ENCODE measurements at regions not wholly inside any gene's neighbourhood (a gene's known extent, or its start where the extent isn't known, plus 50 kb on each side); places are given as distances from the start of the nearest gene placed in this dataset.

- H3F3A ChIP-seq (ENCODE audit: insufficient read depth, low read length) = no peaks in the 10 kb centered on the region
- no peaks in the 10 kb centered on the region for H3K36me3 ChIP-seq (replicated peaks; ENCODE audit: insufficient read depth, low read length)
- no peaks in the 10 kb centered on the region for H4K20me1 ChIP-seq (ENCODE audit: insufficient read depth, low read length)
- H3K27me3 ChIP-seq (replicated peaks; ENCODE audit: insufficient read depth, low read length) = no peaks in the 10 kb centered on the region
- H3K4me1 ChIP-seq (ENCODE audit: low read length) = peaks cover 9% of the 10 kb centered on the region
- no peaks in the 10 kb centered on the region for H3K9me3 ChIP-seq (replicated peaks; ENCODE audit: insufficient read depth, low read length)
- DNase-seq = peak; percentile 28
- no peak overlapping the region for H3K27ac ChIP-seq (ENCODE audit: low read length)
- H3K9ac ChIP-seq (ENCODE audit: low read length) = no peak overlapping the region
- H3K9me2 ChIP-seq (replicated peaks; ENCODE audit: insufficient read depth, low read length) = no peaks in the 10 kb centered on the region
- no peaks in the 10 kb centered on the region for H3K79me2 ChIP-seq (ENCODE audit: low read length)
- TF ChIP-seq EZH2phosphoT487 (IDR thresholded peaks at IDR 0.05; ENCODE audit: low read length) (no peak), CTCF (IDR thresholded peaks at IDR 0.05; ENCODE audit: low read length) (no peak), EZH2 (optimal IDR thresholded peaks at IDR 0.05; ENCODE audit: low read depth, low read length) (no peak)
- H2AFZ ChIP-seq (ENCODE audit: low read length) = no peak overlapping the region
- no peak overlapping the region; the same call in 1 of the 2 replicates for H3K4me2 ChIP-seq (ENCODE audit: low read depth, low read length)
- H3K4me3 ChIP-seq (ENCODE audit: low read length) = no peak overlapping the region
These were observed 275.8 kb upstream of the RBMS3 start for GRCh38 chr3:29004885-29005599.

GRCh38 chr3:29005862-29006261 lies 275.0 kb upstream of the RBMS3 start:
- no peaks in the 10 kb centered on the region for H3K9me3 ChIP-seq (replicated peaks; ENCODE audit: insufficient read depth, low read length)
- H3K79me2 ChIP-seq (ENCODE audit: low read length) = no peaks in the 10 kb centered on the region
- no peak overlapping the region for H3K9ac ChIP-seq (ENCODE audit: low read length)
- no peaks in the 10 kb centered on the region for H3F3A ChIP-seq (ENCODE audit: insufficient read depth, low read length)
- no peak overlapping the region for H3K27ac ChIP-seq (ENCODE audit: low read length)
- no peak for DNase-seq
- no peaks in the 10 kb centered on the region for H3K27me3 ChIP-seq (replicated peaks; ENCODE audit: insufficient read depth, low read length)
- H2AFZ ChIP-seq (ENCODE audit: low read length) = no peak overlapping the region
- H3K4me2 ChIP-seq (ENCODE audit: low read depth, low read length) = no peak overlapping the region
- no peaks in the 10 kb centered on the region for H3K36me3 ChIP-seq (replicated peaks; ENCODE audit: insufficient read depth, low read length)
- no peak for TF ChIP-seq EZH2phosphoT487 (IDR thresholded peaks at IDR 0.05; ENCODE audit: low read length)
- no peak for TF ChIP-seq CTCF (IDR thresholded peaks at IDR 0.05; ENCODE audit: low read length)
- TF ChIP-seq EZH2 (optimal IDR thresholded peaks at IDR 0.05; ENCODE audit: low read depth, low read length) = no peak
- H3K4me3 ChIP-seq (ENCODE audit: low read length) = no peak overlapping the region
- peaks cover 9% of the 10 kb centered on the region for H3K4me1 ChIP-seq (ENCODE audit: low read length)
- no peaks in the 10 kb centered on the region for H4K20me1 ChIP-seq (ENCODE audit: insufficient read depth, low read length)
- H3K9me2 ChIP-seq (replicated peaks; ENCODE audit: insufficient read depth, low read length) = no peaks in the 10 kb centered on the region

- Histone ChIP-seq H3K79me2 (ENCODE audit: low read length) (no peaks in the 10 kb centered on the region), H3K27me3 (replicated peaks; ENCODE audit: insufficient read depth, low read length) (no peaks in the 10 kb centered on the region), H3K9me2 (replicated peaks; ENCODE audit: insufficient read depth, low read length) (no peaks in the 10 kb centered on the region), H4K20me1 (ENCODE audit: insufficient read depth, low read length) (no peaks in the 10 kb centered on the region), H3F3A (ENCODE audit: insufficient read depth, low read length) (no peaks in the 10 kb centered on the region), H3K9me3 (replicated peaks; ENCODE audit: insufficient read depth, low read length) (no peaks in the 10 kb centered on the region), H3K9ac (ENCODE audit: low read length) (no peak overlapping the region), H3K4me1 (ENCODE audit: low read length) (no peaks in the 10 kb centered on the region), H3K4me3 (ENCODE audit: low read length) (no peak overlapping the region), H3K27ac (ENCODE audit: low read length) (no peak overlapping the region), H3K36me3 (replicated peaks; ENCODE audit: insufficient read depth, low read length) (no peaks in the 10 kb centered on the region), H3K4me2 (ENCODE audit: low read depth, low read length) (no peak overlapping the region), H2AFZ (ENCODE audit: low read length) (no peak overlapping the region)
- TF ChIP-seq EZH2 (optimal IDR thresholded peaks at IDR 0.05; ENCODE audit: low read depth, low read length) = no peak
- DNase-seq = no peak
These were observed 269.4 kb upstream of the RBMS3 start for GRCh38 chr3:29011441-29011840.

- no peak overlapping the region for H3K9ac ChIP-seq (ENCODE audit: low read length)
- no peak for DNase-seq
These were observed 268.9 kb upstream of the RBMS3 start for GRCh38 chr3:29011966-29012365.

More at GRCh38 chr3:29011966-29012365, 268.9 kb upstream of the RBMS3 start:
- Histone ChIP-seq H3K79me2 (ENCODE audit: low read length) (no peaks in the 10 kb centered on the region), H3K36me3 (replicated peaks; ENCODE audit: insufficient read depth, low read length) (no peaks in the 10 kb centered on the region), H3K27ac (ENCODE audit: low read length) (no peak overlapping the region), H3K9me2 (replicated peaks; ENCODE audit: insufficient read depth, low read length) (no peaks in the 10 kb centered on the region), H3K9me3 (replicated peaks; ENCODE audit: insufficient read depth, low read length) (no peaks in the 10 kb centered on the region), H3F3A (ENCODE audit: insufficient read depth, low read length) (no peaks in the 10 kb centered on the region), H3K27me3 (replicated peaks; ENCODE audit: insufficient read depth, low read length) (no peaks in the 10 kb centered on the region), H3K4me1 (ENCODE audit: low read length) (no peaks in the 10 kb centered on the region), H3K4me3 (ENCODE audit: low read length) (no peak overlapping the region), H3K4me2 (ENCODE audit: low read depth, low read length) (no peak overlapping the region), H2AFZ (ENCODE audit: low read length) (no peak overlapping the region), H4K20me1 (ENCODE audit: insufficient read depth, low read length) (no peaks in the 10 kb centered on the region)
- TF ChIP-seq EZH2phosphoT487 (IDR thresholded peaks at IDR 0.05; ENCODE audit: low read length) (no peak), EZH2 (optimal IDR thresholded peaks at IDR 0.05; ENCODE audit: low read depth, low read length) (no peak), CTCF (IDR thresholded peaks at IDR 0.05; ENCODE audit: low read length) (no peak)

Data from MM.1S (cell line).